Body of pancreas (tissue), 4 donors: ENCODE measurements at regions not wholly inside any gene's neighbourhood (a gene's known extent, or its start where the extent isn't known, plus 50 kb on each side); places are given as distances from the start of the nearest gene placed in this dataset.

Source experiments
- ATAC-seq: fragments of 150-250 bp; one replicate; pipeline ENCODE4 v1.9.1; 2016
- DNase-seq, 4 donors: peaks; one replicate each; pipeline ENCODE4 v3.0.0-alpha.2; 2019
- H3K27ac ChIP-seq, 4 donors: fragments of 200-600 bp; sonication (generic); 1 replicate in 3 of 4; 2 replicates in 1 of 4; pipeline versions ENCODE4 v1.5.1 to v1.6.1; 2016 to 2019; ENCODE audit warnings: mild to moderate bottlenecking in 1 of 4, mixed read lengths in 1 of 4, moderate library complexity in 1 of 4
- H3K27me3 ChIP-seq, 2 donors: fragments of 200-600 bp; sonication (generic); one replicate each; pipeline ENCODE4 v1.6.0; 2016; ENCODE audit warnings: mild to moderate bottlenecking in 1 of 2
- H3K36me3 ChIP-seq, 2 donors: fragments of 200-600 bp; sonication (generic); replicated peaks in 1 of 2; 2 replicates each; pipeline ENCODE4 v1.5.1; 2016; ENCODE audit warnings: low read depth in 2 of 2; ENCODE audit not compliant: insufficient read depth in 1 of 2
- H3K4me1 ChIP-seq: fragments of 200-600 bp; sonication (generic); one replicate; pipeline ENCODE4 v1.6.0; 2016
- H3K4me3 ChIP-seq, 2 donors: fragments of 200-600 bp; sonication (generic); 1 replicate in 1 of 2; 2 replicates in 1 of 2; pipeline ENCODE4 v1.5.1; 2016 to 2019
- H3K9me3 ChIP-seq, 3 donors: fragments of 200-600 bp; sonication (generic); 1 replicate in 2 of 3; 2 replicates in 1 of 3; pipeline ENCODE4 v1.5.1; 2016
- CTCF ChIP-seq, 7 experiments: fragments of 450-650 bp in 4 of 7; fragments of 200-600 bp in 3 of 7; sonication (generic) in 3 of 7; IDR thresholded peaks; one replicate each; pipeline ENCODE4 v1.5.1; 2016 to 2019; ENCODE audit warnings: antibody characterized with exemption in 7 of 7
- POLR2A ChIP-seq, 3 donors: fragments of 450-650 bp; IDR thresholded peaks; one replicate each; pipeline ENCODE4 v1.6.1; 2016; ENCODE audit warnings: antibody characterized with exemption in 3 of 3, mild to moderate bottlenecking in 2 of 3
- WGBS, 2 donors: methylation state at CpG; one replicate each; pipeline ENCODE4 v1.1.5; 2017; 5-methylcytosine and 5-hydroxymethylcytosine counted together
- intact Hi-C: fragments of 100-400 bp; cut with DNase I; formaldehyde crosslinking; loops from one replicate; pipeline ENCODE4 v1.15.1; 2023

GRCh38 chr14:53458368-53458814, 305.3 kb upstream of the DDHD1 start:
- intact Hi-C loops = no loop called here
- 16 to 17% methylated on average over 2 of the region's 2 CpGs for WGBS, 2 donors
- no peak for DNase-seq
- H3K27ac ChIP-seq = no peak overlapping the region
- no peaks in the 10 kb centered on the region for H3K4me1 ChIP-seq
- no peaks in the 10 kb centered on the region for H3K27me3 ChIP-seq
- no peaks in the 10 kb centered on the region for H3K9me3 ChIP-seq
- H3K4me3 ChIP-seq = no peak overlapping the region
- ATAC-seq = no peak
- no peaks in the 10 kb centered on the region for H3K36me3 ChIP-seq
- TF ChIP-seq POLR2A (IDR thresholded peaks at IDR 0.05) (no peak), CTCF (IDR thresholded peaks at IDR 0.05) (no peak)

GRCh38 chr14:53456931-53457330, 303.8 kb upstream of the DDHD1 start:
- WGBS, 2 donors = 63 to 75% methylated on average over 1 of the region's 1 CpG
- Histone ChIP-seq H3K9me3 (no peaks in the 10 kb centered on the region), H3K27ac (no peak overlapping the region), H3K4me1 (no peaks in the 10 kb centered on the region), H3K27me3 (no peaks in the 10 kb centered on the region), H3K36me3 (no peaks in the 10 kb centered on the region), H3K4me3 (no peak overlapping the region)
- DNase-seq (no peak), ATAC-seq (no peak)
- intact Hi-C loops = no loop called here
- TF ChIP-seq POLR2A (IDR thresholded peaks at IDR 0.05) = no peak
- TF ChIP-seq CTCF (IDR thresholded peaks at IDR 0.05) = no peak

- TF ChIP-seq CTCF (IDR thresholded peaks at IDR 0.05) = no peak
- TF ChIP-seq POLR2A (IDR thresholded peaks at IDR 0.05) = no peak
- no peaks in the 10 kb centered on the region for H3K9me3 ChIP-seq
- H3K27ac ChIP-seq = no peak overlapping the region
- intact Hi-C loops = no loop called here
- no peaks in the 10 kb centered on the region for H3K36me3 ChIP-seq
- ATAC-seq (no peak), DNase-seq (no peak)
- no peaks in the 10 kb centered on the region for H3K27me3 ChIP-seq
- 69 to 72% methylated on average over 4 of the region's 4 CpGs for WGBS, 2 donors
- H3K4me1 ChIP-seq = no peaks in the 10 kb centered on the region
- no peak overlapping the region for H3K4me3 ChIP-seq
Measured at GRCh38 chr14:53452005-53452673, 299.0 kb upstream of the DDHD1 start.

- DNase-seq = peak in 1 of 4 donors; percentile 35
- no peak for ATAC-seq
- Histone ChIP-seq H3K27ac (no peak overlapping the region), H3K27me3 (no peaks in the 10 kb centered on the region), H3K4me3 (no peak overlapping the region), H3K36me3 (no peaks in the 10 kb centered on the region), H3K4me1 (no peaks in the 10 kb centered on the region), H3K9me3 (no peaks in the 10 kb centered on the region)
- intact Hi-C loops = no loop called here
- 16 to 20% methylated on average over 3 of the region's 3 CpGs for WGBS, 2 donors
- TF ChIP-seq CTCF (IDR thresholded peaks at IDR 0.05) (no peak), POLR2A (IDR thresholded peaks at IDR 0.05) (no peak)
Measured at GRCh38 chr14:53450871-53451270, 297.7 kb upstream of the DDHD1 start.

GRCh38 chr14:53448682-53449081, 295.6 kb upstream of the DDHD1 start:
- no peak for TF ChIP-seq POLR2A (IDR thresholded peaks at IDR 0.05)
- no peak for TF ChIP-seq CTCF (IDR thresholded peaks at IDR 0.05)
- H3K36me3 ChIP-seq = no peaks in the 10 kb centered on the region
- no peak overlapping the region for H3K27ac ChIP-seq
- intact Hi-C loops = no loop called here
- H3K9me3 ChIP-seq = no peaks in the 10 kb centered on the region
- DNase-seq = no peak
- H3K27me3 ChIP-seq = no peaks in the 10 kb centered on the region
- H3K4me3 ChIP-seq = no peak overlapping the region
- 71 to 81% methylated on average over 2 of the region's 2 CpGs for WGBS, 2 donors
- no peaks in the 10 kb centered on the region for H3K4me1 ChIP-seq
- ATAC-seq = no peak
